Tibial nerve (tissue), 4 donors: ENCODE measurements at regions not wholly inside any gene's neighbourhood (a gene's known extent, or its start where the extent isn't known, plus 50 kb on each side); places are given as distances from the start of the nearest gene placed in this dataset.

Source experiments
- CTCF ChIP-seq, 5 experiments: fragments of 200-600 bp in 3 of 5; fragments of 450-650 bp in 2 of 5; sonication (generic) in 3 of 5; IDR thresholded peaks; one replicate each; pipeline ENCODE4 v1.5.1; 2016 to 2019; ENCODE audit warnings: antibody characterized with exemption in 5 of 5, mild to moderate bottlenecking in 3 of 5, moderate library complexity in 2 of 5
- EP300 ChIP-seq, 2 donors: sonication (generic); formaldehyde crosslinking; IDR thresholded peaks; one replicate each; pipeline ENCODE4 v1.6.1; 2017; ENCODE audit warnings: antibody characterized with exemption in 2 of 2, mild to moderate bottlenecking in 1 of 2
- POLR2A ChIP-seq, 2 donors: fragments of 450-650 bp; IDR thresholded peaks; one replicate each; pipeline ENCODE4 v1.6.1; 2017; ENCODE audit warnings: antibody characterized with exemption in 2 of 2, mild to moderate bottlenecking in 2 of 2, moderate library complexity in 2 of 2

- TF ChIP-seq CTCF (IDR thresholded peaks at IDR 0.05) (no peak), EP300 (IDR thresholded peaks at IDR 0.05) (no peak), POLR2A (IDR thresholded peaks at IDR 0.05) (no peak)
These were observed 320.8 kb upstream of the USP25 start for GRCh38 chr21:15409031-15409430.
